ENCODE measurements at regions not wholly inside any gene's neighbourhood (a gene's known extent, or its start where the extent isn't known, plus 50 kb on each side); places are given as distances from the start of the nearest gene placed in this dataset.

GRCh38 chr4:153890761-153891160, 101.9 kb upstream of the SFRP2 start:
- no peaks in the 10 kb centered on the region for H3K4me1 Mint-ChIP-seq
- H3K9me3 Mint-ChIP-seq (ENCODE audit: insufficient read depth), result no peaks in the 10 kb centered on the region
- H3K4me3 ChIP-seq (ENCODE audit: control extremely low read depth in 1 of 5, extremely low read depth in 1 of 5, insufficient read depth in 1 of 5, low read depth in 2 of 5, low read length in 4 of 5), result no peak overlapping the region

GRCh38 chr4:153887217-153887616, 98.3 kb upstream of the SFRP2 start:
- Histone ChIP-seq H3K4me2 (replicated peaks; ENCODE audit: low read depth, low read length, poor library complexity, severe bottlenecking) (no peak overlapping the region), H2AFZ (ENCODE audit: insufficient read depth, low read depth, low read length, poor library complexity, severe bottlenecking) (no peak overlapping the region), H4K20me1 (ENCODE audit: control insufficient read depth, insufficient read depth, low read length, poor library complexity, severe bottlenecking) (no peaks in the 10 kb centered on the region), H3K9me3 (ENCODE audit: control extremely low read depth in 1 of 3, control insufficient read depth in 2 of 3, insufficient read depth in 1 of 3, low read length in 2 of 3) (peaks cover 0 to 3% (median 0%) of the 10 kb centered on the region in 3 donors), H3K27me3 (replicated peaks in 1 of 4; ENCODE audit: control extremely low read depth in 1 of 4, control insufficient read depth in 3 of 4, insufficient read depth in 4 of 4, low read length in 3 of 4) (no peaks in the 10 kb centered on the region), H3K4me3 (ENCODE audit: control extremely low read depth in 1 of 5, extremely low read depth in 1 of 5, insufficient read depth in 1 of 5, low read depth in 2 of 5, low read length in 4 of 5) (no peak overlapping the region), H3K79me2 (ENCODE audit: control insufficient read depth, insufficient read depth, low read length) (no peaks in the 10 kb centered on the region), H3K36me3 (replicated peaks in 1 of 2; ENCODE audit: control extremely low read depth in 1 of 2, control insufficient read depth in 1 of 2, extremely low read depth in 1 of 2, insufficient read depth in 2 of 2, low read length in 1 of 2) (no peaks in the 10 kb centered on the region), H3K4me1 (ENCODE audit: control insufficient read depth in 2 of 2, insufficient read depth in 2 of 2, low read length in 2 of 2) (no peaks in the 10 kb centered on the region), H3K27ac (ENCODE audit: low read length in 2 of 2) (no peak overlapping the region), H3K9ac (ENCODE audit: low read length) (no peak overlapping the region)
- TF ChIP-seq EZH2 (IDR thresholded peaks at IDR 0.05; ENCODE audit: borderline replicate concordance, insufficient read depth, low read depth, low read length, poor library complexity, severe bottlenecking) (no peak), CTCF (IDR thresholded peaks at IDR 0.05) (no peak)
- ATAC-seq (ENCODE audit: low read depth) (no peak), DNase-seq (no peak)
- Mint-ChIP-seq H3K9me3 (ENCODE audit: insufficient read depth) (no peaks in the 10 kb centered on the region), H3K4me1 (no peaks in the 10 kb centered on the region), H3K4me3 (no peak overlapping the region), H3K27me3 (peaks cover 14% of the 10 kb centered on the region), H3K27ac (no peak overlapping the region)
- intact Hi-C loops (cut with micrococcal nuclease), result no loop called here
- CTCF ChIA-PET, result no interaction called here
- POLR2A ChIA-PET, result no interaction called here

More at GRCh38 chr4:153890761-153891160, 101.9 kb upstream of the SFRP2 start:
- CTCF ChIA-PET, result no interaction called here
- no peaks in the 10 kb centered on the region for H3K79me2 ChIP-seq (ENCODE audit: control insufficient read depth, insufficient read depth, low read length)
- Mint-ChIP-seq H3K27ac (no peak overlapping the region), H3K4me3 (no peak overlapping the region), H3K27me3 (peaks cover 11% of the 10 kb centered on the region)
- WGBS (ENCODE audit: insufficient coverage), result 80% methylated on average over 1 of the region's 4 CpGs
- ATAC-seq (ENCODE audit: low read depth) (no peak), DNase-seq (no peak)
- intact Hi-C loops (cut with micrococcal nuclease), result no loop called here
- no peak overlapping the region for H3K27ac ChIP-seq (ENCODE audit: low read length in 2 of 2)
- no peaks in the 10 kb centered on the region for H3K27me3 ChIP-seq (replicated peaks in 1 of 4; ENCODE audit: control extremely low read depth in 1 of 4, control insufficient read depth in 3 of 4, insufficient read depth in 4 of 4, low read length in 3 of 4)
- H3K9ac ChIP-seq (ENCODE audit: low read length), result no peak overlapping the region
- no peaks in the 10 kb centered on the region for H3K36me3 ChIP-seq (replicated peaks in 1 of 2; ENCODE audit: control extremely low read depth in 1 of 2, control insufficient read depth in 1 of 2, extremely low read depth in 1 of 2, insufficient read depth in 2 of 2, low read length in 1 of 2)
- POLR2A ChIA-PET, result no interaction called here
- TF ChIP-seq EZH2 (IDR thresholded peaks at IDR 0.05; ENCODE audit: borderline replicate concordance, insufficient read depth, low read depth, low read length, poor library complexity, severe bottlenecking) (no peak), CTCF (IDR thresholded peaks at IDR 0.05) (no peak)
- H4K20me1 ChIP-seq (ENCODE audit: control insufficient read depth, insufficient read depth, low read length, poor library complexity, severe bottlenecking), result no peaks in the 10 kb centered on the region
- no peaks in the 10 kb centered on the region for H3K9me3 ChIP-seq (ENCODE audit: control extremely low read depth in 1 of 3, control insufficient read depth in 2 of 3, insufficient read depth in 1 of 3, low read length in 2 of 3)
- no peak overlapping the region for H2AFZ ChIP-seq (ENCODE audit: insufficient read depth, low read depth, low read length, poor library complexity, severe bottlenecking)
- no peaks in the 10 kb centered on the region for H3K4me1 ChIP-seq (ENCODE audit: control insufficient read depth in 2 of 2, insufficient read depth in 2 of 2, low read length in 2 of 2)
- H3K4me2 ChIP-seq (replicated peaks; ENCODE audit: low read depth, low read length, poor library complexity, severe bottlenecking), result no peak overlapping the region
